Stomach (tissue), 4 donors: ENCODE measurements at regions not wholly inside any gene's neighbourhood (a gene's known extent, or its start where the extent isn't known, plus 50 kb on each side); places are given as distances from the start of the nearest gene placed in this dataset.

ENCODE experiments used
- CTCF ChIP-seq, 7 experiments: fragments of 450-650 bp in 4 of 7; fragments of 200-600 bp in 3 of 7; sonication (generic) in 3 of 7; IDR thresholded peaks; one replicate each; pipeline ENCODE4 v1.5.1; 2016 to 2019; ENCODE audit warnings: antibody characterized with exemption in 7 of 7, control low read depth in 2 of 7, mild to moderate bottlenecking in 1 of 7
- EP300 ChIP-seq: sonication (generic); formaldehyde crosslinking; IDR thresholded peaks from one replicate; pipeline ENCODE4 v1.6.1; 2017; ENCODE audit warnings: antibody characterized with exemption
- POLR2A ChIP-seq, 4 donors: fragments of 450-650 bp; IDR thresholded peaks; one replicate each; pipeline ENCODE4 v1.6.1; 2016; ENCODE audit warnings: antibody characterized with exemption in 4 of 4, control low read depth in 2 of 4, mild to moderate bottlenecking in 1 of 4, moderate library complexity in 1 of 4
- POLR2AphosphoS5 ChIP-seq, 3 donors: sonication (generic); formaldehyde crosslinking; IDR thresholded peaks; one replicate each; pipeline ENCODE4 v1.6.1; 2016; ENCODE audit warnings: antibody characterized with exemption in 3 of 3

- no peak for TF ChIP-seq POLR2A (IDR thresholded peaks at IDR 0.05)
- TF ChIP-seq CTCF (IDR thresholded peaks at IDR 0.05), result no peak
- no peak for TF ChIP-seq POLR2AphosphoS5 (IDR thresholded peaks at IDR 0.05)
- no peak for TF ChIP-seq EP300
Observed at GRCh38 chr3:83500422-83500821, 1458.4 kb upstream of the CADM2 start.
